Stomach (tissue), 8 donors: ENCODE measurements at regions not wholly inside any gene's neighbourhood (a gene's known extent, or its start where the extent isn't known, plus 50 kb on each side); places are given as distances from the start of the nearest gene placed in this dataset.
"Not testable (repeated sequence)": the region's sequence is repeated elsewhere in the genome, so short reads cannot be mapped to it uniquely, and the experiment has no call there.

ENCODE experiments used
- DNase-seq, 2 donors: peaks; one replicate each; pipeline versions ENCODE4 v3.0.0 to v3.0.0-alpha.2; 2013 to 2019
- H3K27ac ChIP-seq, 5 donors: fragments of 200-600 bp in 4 of 5; sonication (generic) in 4 of 5; one replicate each; pipeline ENCODE4 v1.5.1; 2013 to 2019; ENCODE audit warnings: mild to moderate bottlenecking in 1 of 5, moderate library complexity in 1 of 5
- H3K27me3 ChIP-seq, 3 donors: fragments of 200-600 bp; sonication (generic); one replicate each; pipeline ENCODE4 v1.5.1; 2017 to 2019; ENCODE audit warnings: mixed run types in 1 of 3
- H3K36me3 ChIP-seq, 4 donors: fragments of 200-600 bp; sonication (generic); 1 replicate in 3 of 4; 2 replicates in 1 of 4; pipeline ENCODE4 v1.5.1; 2016 to 2019
- H3K4me1 ChIP-seq, 4 donors: fragments of 200-600 bp; sonication (generic); one replicate each; pipeline ENCODE4 v1.5.1; 2016 to 2019
- H3K4me3 ChIP-seq, 4 donors: fragments of 200-600 bp; sonication (generic) in 3 of 4; one replicate each; pipeline ENCODE4 v1.5.1; 2016 to 2019; ENCODE audit warnings: mild to moderate bottlenecking in 1 of 4
- H3K9me3 ChIP-seq, 4 donors: fragments of 200-600 bp; sonication (generic); one replicate each; pipeline ENCODE4 v1.5.1; 2016 to 2019
- CTCF ChIP-seq, 7 experiments: fragments of 450-650 bp in 4 of 7; fragments of 200-600 bp in 3 of 7; sonication (generic) in 3 of 7; IDR thresholded peaks; one replicate each; pipeline ENCODE4 v1.5.1; 2016 to 2019; ENCODE audit warnings: antibody characterized with exemption in 7 of 7, control low read depth in 2 of 7, mild to moderate bottlenecking in 1 of 7
- EP300 ChIP-seq: sonication (generic); formaldehyde crosslinking; IDR thresholded peaks from one replicate; pipeline ENCODE4 v1.6.1; 2017; ENCODE audit warnings: antibody characterized with exemption
- POLR2A ChIP-seq, 4 donors: fragments of 450-650 bp; IDR thresholded peaks; one replicate each; pipeline ENCODE4 v1.6.1; 2016; ENCODE audit warnings: antibody characterized with exemption in 4 of 4, control low read depth in 2 of 4, mild to moderate bottlenecking in 1 of 4, moderate library complexity in 1 of 4
- POLR2AphosphoS5 ChIP-seq, 3 donors: sonication (generic); formaldehyde crosslinking; IDR thresholded peaks; one replicate each; pipeline ENCODE4 v1.6.1; 2016; ENCODE audit warnings: antibody characterized with exemption in 3 of 3
- WGBS, 5 donors: extraction: QIAGEN DNeasy Blood & Tissue Kit in 3 of 5; methylation state at CpG; one replicate each; pipeline versions ENCODE4 v1.1.5 to v1.1.7; 2013 to 2018; 5-methylcytosine and 5-hydroxymethylcytosine counted together
- intact Hi-C: fragments of 100-400 bp; cut with DNase I; formaldehyde crosslinking; loops from one replicate; pipeline ENCODE4 v1.15.1; 2023; ENCODE audit warnings: low total_unique reads
- donor health status: healthy with polysubstance abuse.
- donor health status: Bipolar disorder and iron deficiency.
- donor health status: healthy.

GRCh38 chr2:101645886-101646285, 51.6 kb upstream of the MAP4K4 start:
- H3K27me3 ChIP-seq, H3K27ac ChIP-seq, DNase-seq, H3K4me3 ChIP-seq, intact Hi-C loops, H3K36me3 ChIP-seq, H3K9me3 ChIP-seq, H3K4me1 ChIP-seq: not testable (repeated sequence)
- 96 to 99% (median 97%) methylated on average over 7 of the region's 7 CpGs for WGBS, 5 donors

GRCh38 chr2:101644842-101645383, 52.6 kb upstream of the MAP4K4 start:
- Histone ChIP-seq H3K9me3 (no peaks in the 10 kb centered on the region), H3K27me3 (no peaks in the 10 kb centered on the region), H3K4me1 (no peaks in the 10 kb centered on the region), H3K27ac (no peak overlapping the region), H3K4me3 (no peak overlapping the region), H3K36me3 (no peaks in the 10 kb centered on the region)
- TF ChIP-seq POLR2A (IDR thresholded peaks at IDR 0.05), result no peak
- TF ChIP-seq POLR2AphosphoS5 (IDR thresholded peaks at IDR 0.05), result no peak
- TF ChIP-seq CTCF (IDR thresholded peaks at IDR 0.05), result no peak
- no peak for TF ChIP-seq EP300
- intact Hi-C loops, result no loop called here
- no peak for DNase-seq
- 46 to 92% (median 84%) methylated on average over 1 of the region's 1 CpG for WGBS, 5 donors

GRCh38 chr2:101643004-101643524, 54.4 kb upstream of the MAP4K4 start:
- Histone ChIP-seq H3K4me1 (no peaks in the 10 kb centered on the region), H3K9me3 (no peaks in the 10 kb centered on the region), H3K4me3 (no peak overlapping the region), H3K36me3 (no peaks in the 10 kb centered on the region), H3K27ac (no peak overlapping the region), H3K27me3 (no peaks in the 10 kb centered on the region)
- TF ChIP-seq EP300 (no peak), CTCF (IDR thresholded peaks at IDR 0.05) (no peak), POLR2AphosphoS5 (IDR thresholded peaks at IDR 0.05) (no peak), POLR2A (IDR thresholded peaks at IDR 0.05) (no peak)
- DNase-seq, result no peak
- 81 to 95% (median 92%) methylated on average over 1 of the region's 1 CpG for WGBS, 5 donors
- intact Hi-C loops, result no loop called here

GRCh38 chr2:101638817-101639605, 58.5 kb upstream of the MAP4K4 start:
- TF ChIP-seq POLR2AphosphoS5 (IDR thresholded peaks at IDR 0.05) (no peak), CTCF (IDR thresholded peaks at IDR 0.05) (no peak), EP300 (no peak), POLR2A (IDR thresholded peaks at IDR 0.05) (no peak)
- Histone ChIP-seq H3K27me3 (no peaks in the 10 kb centered on the region), H3K36me3 (no peaks in the 10 kb centered on the region), H3K9me3 (no peaks in the 10 kb centered on the region), H3K4me1 (no peaks in the 10 kb centered on the region), H3K4me3 (no peak overlapping the region), H3K27ac (no peak overlapping the region)
- no peak for DNase-seq
- intact Hi-C loops, result no loop called here
- 81 to 93% (median 83%) methylated on average over 17 of the region's 17 CpGs for WGBS, 5 donors

- WGBS, 5 donors, result 66 to 82% (median 67%) methylated on average over 12 of the region's 12 CpGs
- TF ChIP-seq POLR2A (IDR thresholded peaks at IDR 0.05), result no peak
- TF ChIP-seq EP300, result no peak
- no peak for TF ChIP-seq CTCF (IDR thresholded peaks at IDR 0.05)
- H3K27ac ChIP-seq, result no peak overlapping the region
Measured at GRCh38 chr2:101638181-101638711, 59.3 kb upstream of the MAP4K4 start.

More at GRCh38 chr2:101638181-101638711, 59.3 kb upstream of the MAP4K4 start:
- Histone ChIP-seq H3K27me3 (no peaks in the 10 kb centered on the region), H3K9me3 (no peaks in the 10 kb centered on the region), H3K4me1 (no peaks in the 10 kb centered on the region), H3K36me3 (no peaks in the 10 kb centered on the region), H3K4me3 (no peak overlapping the region)
- intact Hi-C loops, result no loop called here
- no peak for DNase-seq
